GM20000 (cell line): ENCODE measurements at regions not wholly inside any gene's neighbourhood (a gene's known extent, or its start where the extent isn't known, plus 50 kb on each side); places are given as distances from the start of the nearest gene placed in this dataset.

Source experiments
- DNase-seq: peaks from one replicate; pipeline ENCODE4 v3.0.0; 2012; ENCODE audit warnings: low spot score
- TF ChIP-seq, protein P1 (sequence below): IDR thresholded peaks from 2 replicates; pipeline ENCODE4 v1.5.1; 2012; ENCODE audit warnings: mild to moderate bottlenecking, control low read depth; ENCODE audit errors: extremely low read depth, missing control alignments

GRCh38 chr22:27517361-27518155 is 284.0 kb downstream of the MN1 start:
- no peak for DNase-seq
- TF ChIP-seq, protein P1, sequence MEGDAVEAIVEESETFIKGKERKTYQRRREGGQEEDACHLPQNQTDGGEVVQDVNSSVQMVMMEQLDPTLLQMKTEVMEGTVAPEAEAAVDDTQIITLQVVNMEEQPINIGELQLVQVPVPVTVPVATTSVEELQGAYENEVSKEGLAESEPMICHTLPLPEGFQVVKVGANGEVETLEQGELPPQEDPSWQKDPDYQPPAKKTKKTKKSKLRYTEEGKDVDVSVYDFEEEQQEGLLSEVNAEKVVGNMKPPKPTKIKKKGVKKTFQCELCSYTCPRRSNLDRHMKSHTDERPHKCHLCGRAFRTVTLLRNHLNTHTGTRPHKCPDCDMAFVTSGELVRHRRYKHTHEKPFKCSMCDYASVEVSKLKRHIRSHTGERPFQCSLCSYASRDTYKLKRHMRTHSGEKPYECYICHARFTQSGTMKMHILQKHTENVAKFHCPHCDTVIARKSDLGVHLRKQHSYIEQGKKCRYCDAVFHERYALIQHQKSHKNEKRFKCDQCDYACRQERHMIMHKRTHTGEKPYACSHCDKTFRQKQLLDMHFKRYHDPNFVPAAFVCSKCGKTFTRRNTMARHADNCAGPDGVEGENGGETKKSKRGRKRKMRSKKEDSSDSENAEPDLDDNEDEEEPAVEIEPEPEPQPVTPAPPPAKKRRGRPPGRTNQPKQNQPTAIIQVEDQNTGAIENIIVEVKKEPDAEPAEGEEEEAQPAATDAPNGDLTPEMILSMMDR = no peak

GRCh38 chr22:27518531-27519340 is 282.8 kb downstream of the MN1 start:
- TF ChIP-seq, protein P1 = no peak
- no peak for DNase-seq

GRCh38 chr22:27523711-27524110 is 277.8 kb downstream of the MN1 start:
- DNase-seq = no peak

DNA sequence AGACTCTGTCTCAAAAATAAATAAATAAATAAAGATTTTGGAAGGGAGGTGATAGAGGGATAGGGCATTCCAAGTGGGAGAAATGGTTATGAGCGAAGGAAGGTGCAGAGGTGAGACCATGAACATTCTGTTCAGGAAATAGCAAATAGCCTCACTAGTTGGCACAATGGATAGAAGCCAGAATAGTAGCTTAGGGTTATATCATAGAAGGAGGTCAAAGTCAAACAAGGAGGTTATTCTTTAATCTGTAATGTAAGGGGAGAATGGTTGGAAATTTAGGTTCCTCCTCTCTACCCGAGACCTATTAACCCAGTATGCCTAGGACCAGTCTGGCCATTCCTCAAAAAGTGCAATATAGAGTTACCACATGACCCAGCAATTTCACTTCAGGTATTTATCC is 275.8 kb downstream of the MN1 start:
- TF ChIP-seq, protein P1 = no peak
- DNase-seq = no peak

More at GRCh38 chr22:27523711-27524110, 277.8 kb downstream of the MN1 start:
- TF ChIP-seq, protein P1 = no peak

DNA sequence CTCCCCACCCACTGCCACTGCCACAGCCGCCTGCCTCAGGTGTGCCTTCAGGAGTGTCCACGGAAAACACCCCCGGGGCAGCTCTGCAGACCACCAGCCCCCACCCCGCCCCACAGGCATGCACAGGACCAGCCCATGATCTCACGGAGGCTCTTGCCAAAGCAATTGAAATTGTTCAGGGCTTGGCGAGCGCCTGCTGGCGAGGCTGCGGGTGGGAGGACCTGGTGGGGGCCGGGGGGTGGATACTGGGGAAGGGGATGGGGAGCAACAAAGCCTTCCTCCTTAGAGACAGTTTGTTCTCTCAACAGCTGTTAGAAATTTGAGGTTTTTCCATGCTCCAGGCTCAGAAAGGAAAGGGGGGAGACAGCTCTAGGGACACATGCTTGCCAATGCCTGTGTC is 274.7 kb downstream of the MN1 start:
- TF ChIP-seq, protein P1 = no peak
- no peak for DNase-seq

GRCh38 chr22:27531782-27532530 is 269.6 kb downstream of the MN1 start:
- DNase-seq = no peak
- TF ChIP-seq, protein P1 = no peak
